Chondrocyte (in vitro differentiated cells): ENCODE measurements at regions not wholly inside any gene's neighbourhood (a gene's known extent, or its start where the extent isn't known, plus 50 kb on each side); places are given as distances from the start of the nearest gene placed in this dataset.

Experiments
- DNase-seq: peaks from one replicate; pipeline ENCODE4 v3.0.0; 2021; ENCODE audit warnings: mixed read lengths, low spot score
- H3K27ac Mint-ChIP-seq: one replicate; pipeline ENCODE4 v1.8.0; 2021; ENCODE audit warnings: mild to moderate bottlenecking, moderate library complexity, mixed read lengths; ENCODE audit not compliant: unreplicated experiment
- H3K27me3 Mint-ChIP-seq: 2 replicates; pipeline ENCODE4 v1.8.0; 2021; ENCODE audit warnings: low read depth, mixed read lengths
- H3K36me3 Mint-ChIP-seq: 2 replicates; pipeline ENCODE4 v1.8.0; 2021; ENCODE audit warnings: low read depth, mixed read lengths
- H3K4me1 Mint-ChIP-seq: 2 replicates; pipeline ENCODE4 v1.8.0; 2021; ENCODE audit warnings: low read depth, mild to moderate bottlenecking, mixed read lengths
- H3K4me3 Mint-ChIP-seq: one replicate; pipeline ENCODE4 v1.8.0; 2021; ENCODE audit warnings: mild to moderate bottlenecking, moderate library complexity, mixed read lengths; ENCODE audit not compliant: unreplicated experiment
- H3K9me3 Mint-ChIP-seq: 2 replicates; pipeline ENCODE4 v1.8.0; 2021; ENCODE audit warnings: low read depth, mixed read lengths
- CTCF ChIP-seq: fragments of 200-600 bp; sonication (generic); IDR thresholded peaks from 2 replicates; pipeline ENCODE4 v1.5.0; 2021; ENCODE audit warnings: antibody characterized with exemption, mild to moderate bottlenecking, moderate library complexity

- Mint-ChIP-seq H3K36me3 (no peaks in the 10 kb centered on the region), H3K4me3 (no peak overlapping the region), H3K9me3 (no peaks in the 10 kb centered on the region), H3K27me3 (peaks cover 12% of the 10 kb centered on the region), H3K4me1 (peaks cover 8% of the 10 kb centered on the region), H3K27ac (no peak overlapping the region)
- no peak for DNase-seq
- no peak for TF ChIP-seq CTCF
Observed at GRCh38 chr22:47274196-47274595, 511.7 kb downstream of the TBC1D22A start.

GRCh38 chr22:47270463-47271135 lies 508.1 kb downstream of the TBC1D22A start:
- no peaks in the 10 kb centered on the region for H3K4me1 Mint-ChIP-seq
- no peaks in the 10 kb centered on the region for H3K36me3 Mint-ChIP-seq
- H3K27me3 Mint-ChIP-seq = peaks cover 9% of the 10 kb centered on the region
- no peak for DNase-seq
- no peak for TF ChIP-seq CTCF
- H3K27ac Mint-ChIP-seq = no peak overlapping the region
- H3K4me3 Mint-ChIP-seq = no peak overlapping the region
- no peaks in the 10 kb centered on the region for H3K9me3 Mint-ChIP-seq

GRCh38 chr22:47269516-47270088 lies 507.2 kb downstream of the TBC1D22A start:
- Mint-ChIP-seq H3K36me3 (no peaks in the 10 kb centered on the region), H3K4me1 (no peaks in the 10 kb centered on the region), H3K27me3 (peaks cover 3% of the 10 kb centered on the region), H3K9me3 (no peaks in the 10 kb centered on the region), H3K27ac (no peak overlapping the region), H3K4me3 (no peak overlapping the region)
- TF ChIP-seq CTCF = no peak
- DNase-seq = no peak

- no peaks in the 10 kb centered on the region for H3K36me3 Mint-ChIP-seq
- H3K27me3 Mint-ChIP-seq = peaks cover 5% of the 10 kb centered on the region
- H3K4me1 Mint-ChIP-seq = no peaks in the 10 kb centered on the region
- DNase-seq = no peak
- no peaks in the 10 kb centered on the region for H3K9me3 Mint-ChIP-seq
- no peak for TF ChIP-seq CTCF
- H3K4me3 Mint-ChIP-seq = no peak overlapping the region
- H3K27ac Mint-ChIP-seq = no peak overlapping the region
Observed at GRCh38 chr22:47267513-47268282, 505.2 kb downstream of the TBC1D22A start.

GRCh38 chr22:47266329-47266728 lies 503.9 kb downstream of the TBC1D22A start:
- no peaks in the 10 kb centered on the region for H3K4me1 Mint-ChIP-seq
- H3K36me3 Mint-ChIP-seq = no peaks in the 10 kb centered on the region
- peaks cover 1% of the 10 kb centered on the region for H3K9me3 Mint-ChIP-seq
- no peak overlapping the region for H3K27ac Mint-ChIP-seq
- peaks cover 5% of the 10 kb centered on the region for H3K27me3 Mint-ChIP-seq
- DNase-seq = no peak
- no peak for TF ChIP-seq CTCF
- H3K4me3 Mint-ChIP-seq = no peak overlapping the region
